ENCODE measurements at regions not wholly inside any gene's neighbourhood (a gene's known extent, or its start where the extent isn't known, plus 50 kb on each side); places are given as distances from the start of the nearest gene placed in this dataset.

GRCh38 chr5:1731091-1731639, 68.5 kb downstream of the MRPL36 start:
- TF ChIP-seq CTCF (IDR thresholded peaks at IDR 0.05): no peak
- TF ChIP-seq POLR2A (IDR thresholded peaks at IDR 0.05; ENCODE audit: low read depth): no peak
- TF ChIP-seq POLR2AphosphoS5 (IDR thresholded peaks at IDR 0.05): no peak
